ENCODE measurements at regions not wholly inside any gene's neighbourhood (a gene's known extent, or its start where the extent isn't known, plus 50 kb on each side); places are given as distances from the start of the nearest gene placed in this dataset.

GRCh38 chr14:54053386-54053745 is 96.7 kb upstream of the BMP4 start:
- Histone ChIP-seq H2AK9ac (replicated peaks; ENCODE audit: low read depth, low read length, poor library complexity) (no peak overlapping the region), H3K4me2 (ENCODE audit: low read depth, low read length) (no peak overlapping the region), H3K27me3 (ENCODE audit: control insufficient read depth, insufficient read depth, low read length) (no peaks in the 10 kb centered on the region; the same call in 1 of the 2 replicates), H3K9ac (ENCODE audit: low read depth, low read length) (no peak overlapping the region), H3K27ac (ENCODE audit: insufficient read depth, low read length) (no peak overlapping the region), H3K14ac (replicated peaks; ENCODE audit: low read depth, low read length) (no peak overlapping the region), H2BK120ac (ENCODE audit: low read depth, low read length) (no peak overlapping the region), H2BK5ac (ENCODE audit: low read depth, low read length, poor library complexity, severe bottlenecking) (no peak overlapping the region), H3K4me3 (ENCODE audit: insufficient read depth, low read depth, low read length) (no peak overlapping the region), H3K18ac (ENCODE audit: low read depth, low read length) (no peak overlapping the region), H4K8ac (ENCODE audit: low read depth in 2 of 2, low read length in 2 of 2) (no peak overlapping the region), H4K20me1 (ENCODE audit: insufficient read depth, low read length) (no peaks in the 10 kb centered on the region), H2BK20ac (ENCODE audit: low read depth, low read length) (no peak overlapping the region), H3K4me1 (ENCODE audit: control insufficient read depth, insufficient read depth, low read length) (no peaks in the 10 kb centered on the region), H3K36me3 (ENCODE audit: control insufficient read depth, insufficient read depth, low read length) (no peaks in the 10 kb centered on the region), H3K79me1 (ENCODE audit: low read depth in 1 of 2, low read length in 2 of 2) (no peaks in the 10 kb centered on the region), H4K5ac (ENCODE audit: low read depth, low read length) (no peak overlapping the region), H4K91ac (ENCODE audit: insufficient read depth, low read depth, low read length) (no peak overlapping the region), H2AFZ (replicated peaks; ENCODE audit: low read length, poor library complexity) (no peak overlapping the region), H3K9me1 (ENCODE audit: insufficient read depth, low read length) (no peaks in the 10 kb centered on the region), H3K23ac (ENCODE audit: low read depth, low read length) (no peak overlapping the region), H3K56ac (ENCODE audit: extremely low read depth, insufficient read depth, low read length) (no peak overlapping the region), H2AK5ac (ENCODE audit: low read depth, low read length) (no peak overlapping the region), H3K4ac (ENCODE audit: low read depth, low read length) (no peak overlapping the region), H2BK15ac (ENCODE audit: low read depth, low read length) (no peak overlapping the region), H3K9me3 (ENCODE audit: control insufficient read depth, insufficient read depth, low read length) (no peaks in the 10 kb centered on the region)
- ATAC-seq (ENCODE audit: low read depth) (no peak), DNase-seq (no peak)
- intact Hi-C loops (cut with micrococcal nuclease) (no loop called here), dilution Hi-C loops (cut with HindIII; ENCODE audit: low sequenced_read_pairs, unreplicated experiment) (no loop called here), in situ Hi-C loops (cut with MboI; ENCODE audit: low sequenced_read_pairs) (no loop called here)
- BruUV-seq (replicated peaks), result no TSS peak
- WGBS, 2 experiments (ENCODE audit: extremely low coverage in 2 of 2, insufficient read length in 1 of 2), result no CpG with 5 or more reads among the region's 2 CpGs
- CTCF ChIA-PET, result no interaction called here
- POLR2A ChIA-PET (ENCODE audit: unreplicated experiment), result no interaction called here
- no peak for TF ChIP-seq FOS (IDR thresholded peaks at IDR 0.05; ENCODE audit: low read depth, low read length)
